Activated naive CD8-positive, alpha-beta T cell treated with anti-CD3 and anti-CD28 coated beads, Interleukin-2, amount 10 ng/mL, durations not matched to agents 7 days and 5 days (primary cell): ENCODE measurements at regions not wholly inside any gene's neighbourhood (a gene's known extent, or its start where the extent isn't known, plus 50 kb on each side); places are given as distances from the start of the nearest gene placed in this dataset.
"Not testable (repeated sequence)": the region's sequence is repeated elsewhere in the genome, so short reads cannot be mapped to it uniquely, and the experiment has no call there.

Experiments
- ATAC-seq: fragments of 150-1000 bp; cut with Tn5 transposase; one replicate; pipeline ENCODE4 v1.10.0; 2021; ENCODE audit warnings: low read depth, moderate library complexity
- POLR2A ChIA-PET: fragments of 350-600 bp; sonication (Branson Sonifier 250); formaldehyde crosslinking; loops from one replicate; lab custom pipeline; 2021; ENCODE audit warnings: antibody characterized with exemption; lab: Charles Lee
- DNase-seq: peaks from one replicate; pipeline ENCODE4 v3.0.0; 2021
- H3K27ac Mint-ChIP-seq: one replicate; pipeline ENCODE4 v1.8.0; 2022; ENCODE audit warnings: mild to moderate bottlenecking, mixed read lengths
- H3K27me3 Mint-ChIP-seq: one replicate; pipeline ENCODE4 v1.8.0; 2022; ENCODE audit warnings: mild to moderate bottlenecking, moderate library complexity, mixed read lengths
- H3K36me3 Mint-ChIP-seq: one replicate; pipeline ENCODE4 v1.8.0; 2021; ENCODE audit warnings: mild to moderate bottlenecking, mixed read lengths
- H3K4me1 Mint-ChIP-seq: one replicate; pipeline ENCODE4 v1.8.0; 2021; ENCODE audit warnings: mixed read lengths
- H3K4me3 Mint-ChIP-seq: one replicate; pipeline ENCODE4 v1.8.0; 2022; ENCODE audit warnings: mild to moderate bottlenecking, moderate library complexity, mixed read lengths
- H3K9me3 Mint-ChIP-seq: one replicate; pipeline ENCODE4 v1.8.0; 2021; ENCODE audit warnings: mixed read lengths

DNA sequence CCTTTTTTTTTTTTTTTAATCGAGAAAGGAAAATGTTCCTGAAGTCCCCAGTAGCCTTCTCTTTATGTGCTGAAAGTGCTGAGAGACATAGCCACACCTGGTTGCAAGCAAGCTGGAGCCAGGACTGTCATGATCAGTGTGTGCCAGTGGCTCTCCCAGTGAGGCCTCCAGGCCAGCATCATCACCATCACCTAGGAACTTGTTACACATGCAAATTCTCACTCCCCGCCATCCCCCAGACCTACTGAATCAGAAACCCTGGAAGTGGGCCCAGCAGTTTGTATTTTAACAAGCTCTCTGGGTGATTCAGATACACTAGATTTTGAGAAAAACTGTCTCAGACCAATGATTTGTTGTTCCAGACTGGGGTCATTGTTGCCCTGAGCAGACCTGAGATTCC, 181.9 kb upstream of the GLRA1 start:
- Mint-ChIP-seq H3K4me3 (no peak overlapping the region), H3K4me1 (no peaks in the 10 kb centered on the region), H3K27me3 (no peaks in the 10 kb centered on the region), H3K9me3 (peaks cover 6% of the 10 kb centered on the region), H3K27ac (no peak overlapping the region), H3K36me3 (no peaks in the 10 kb centered on the region)
- POLR2A ChIA-PET, result no interaction called here
- no peak for DNase-seq
- no peak for ATAC-seq

GRCh38 chr5:152105085-152105484, 180.4 kb upstream of the GLRA1 start:
- DNase-seq (no peak), ATAC-seq (no peak)
- H3K4me3 Mint-ChIP-seq, result no peak overlapping the region
- peaks cover 6% of the 10 kb centered on the region for H3K9me3 Mint-ChIP-seq
- POLR2A ChIA-PET, result no interaction called here
- no peaks in the 10 kb centered on the region for H3K36me3 Mint-ChIP-seq
- H3K27me3 Mint-ChIP-seq, result no peaks in the 10 kb centered on the region
- H3K27ac Mint-ChIP-seq, result no peak overlapping the region
- no peaks in the 10 kb centered on the region for H3K4me1 Mint-ChIP-seq

DNA sequence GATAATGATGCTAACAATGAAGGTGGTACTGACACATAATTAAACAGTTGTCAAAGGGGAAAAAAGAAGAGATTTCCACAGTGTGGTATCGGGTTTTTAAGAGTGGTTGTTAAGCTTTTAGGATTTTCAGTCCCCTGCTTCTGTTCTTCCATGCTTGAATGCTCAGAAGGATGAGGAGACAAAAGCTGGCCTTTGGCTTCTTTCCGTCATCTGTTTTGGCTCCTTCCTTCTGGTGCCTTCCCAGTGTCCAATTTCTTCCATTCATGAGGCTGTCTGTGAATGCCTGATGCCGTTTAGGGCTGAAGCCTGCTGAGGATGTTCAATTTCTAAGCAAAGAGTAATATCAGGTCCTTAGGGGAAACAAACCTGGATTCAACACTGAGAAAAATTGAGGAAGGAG, 179.6 kb upstream of the GLRA1 start:
- ATAC-seq (no peak), DNase-seq (no peak)
- no peaks in the 10 kb centered on the region for H3K36me3 Mint-ChIP-seq
- H3K27me3 Mint-ChIP-seq, result no peaks in the 10 kb centered on the region
- POLR2A ChIA-PET, result no interaction called here
- H3K4me3 Mint-ChIP-seq, result no peak overlapping the region
- no peaks in the 10 kb centered on the region for H3K4me1 Mint-ChIP-seq
- peaks cover 6% of the 10 kb centered on the region for H3K9me3 Mint-ChIP-seq
- no peak overlapping the region for H3K27ac Mint-ChIP-seq

DNA sequence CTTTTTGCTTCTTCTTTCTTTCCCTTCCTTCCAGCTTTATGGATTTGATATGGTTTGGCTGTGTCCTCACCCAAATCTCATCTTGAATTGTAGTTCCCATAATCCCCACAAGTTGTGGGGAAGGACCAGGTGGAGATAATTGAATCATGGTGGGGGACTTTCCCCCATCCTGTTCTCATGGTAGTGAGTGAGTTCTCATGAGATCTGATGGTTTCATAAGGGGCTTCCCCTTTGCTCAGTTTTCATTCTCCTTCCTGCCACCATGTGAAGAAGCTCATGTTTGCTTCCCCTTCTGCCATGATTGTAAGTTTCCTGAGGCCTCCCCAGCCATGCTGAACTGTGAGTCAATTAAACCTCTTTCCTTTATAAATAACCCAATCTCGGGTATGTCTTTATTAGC, 178.3 kb upstream of the GLRA1 start:
- POLR2A ChIA-PET, ATAC-seq, H3K4me1 Mint-ChIP-seq: not testable (repeated sequence)

DNA sequence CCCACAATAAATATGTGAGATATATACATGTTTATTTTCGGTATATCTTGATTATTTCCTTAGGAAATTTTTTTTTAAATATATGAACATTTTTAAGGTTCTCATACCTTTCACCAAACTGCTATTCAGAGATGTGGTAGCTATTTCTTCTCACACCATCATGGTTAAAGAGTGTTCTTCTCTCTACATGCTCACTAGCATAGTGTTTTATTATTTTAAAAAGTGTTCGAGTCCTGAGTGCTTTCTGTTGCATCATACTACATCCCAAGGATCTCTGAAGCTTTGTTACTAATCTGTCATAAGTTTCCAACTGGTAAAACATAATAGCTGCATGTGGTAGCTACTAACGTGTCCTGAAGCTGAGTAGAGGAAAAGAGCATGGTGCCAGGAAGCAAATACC, 177.4 kb upstream of the GLRA1 start:
- Mint-ChIP-seq H3K27ac (no peak overlapping the region), H3K27me3 (no peaks in the 10 kb centered on the region), H3K4me1 (peaks cover 1% of the 10 kb centered on the region), H3K9me3 (peaks cover 6% of the 10 kb centered on the region), H3K36me3 (no peaks in the 10 kb centered on the region), H3K4me3 (no peak overlapping the region)
- DNase-seq (no peak), ATAC-seq (no peak)
- POLR2A ChIA-PET, result no interaction called here

More for the DNA sequence above, 178.3 kb upstream of the GLRA1 start:
- H3K4me3 Mint-ChIP-seq, H3K36me3 Mint-ChIP-seq, H3K27me3 Mint-ChIP-seq, DNase-seq, H3K27ac Mint-ChIP-seq, H3K9me3 Mint-ChIP-seq: not testable (repeated sequence)

DNA sequence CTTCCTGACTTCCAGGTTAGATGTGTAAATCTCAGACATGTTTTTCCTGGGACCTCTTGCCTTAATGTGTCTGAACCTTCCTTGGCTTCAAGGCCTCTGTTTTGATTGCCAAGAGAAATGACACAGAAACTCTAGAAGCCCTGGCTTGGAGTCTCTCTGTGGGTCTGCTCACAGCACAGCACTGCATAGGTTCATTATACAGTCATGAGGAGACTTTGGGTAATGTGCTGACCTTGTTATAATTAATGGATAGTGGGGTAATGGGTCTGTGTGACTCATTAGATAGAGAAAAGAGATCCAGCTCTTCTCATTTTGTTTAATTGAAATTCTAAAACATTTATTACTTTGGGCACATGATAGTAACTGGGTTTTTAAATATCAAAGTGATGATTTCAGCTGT, 175.8 kb upstream of the GLRA1 start:
- no peak for ATAC-seq
- H3K27ac Mint-ChIP-seq, result no peak overlapping the region
- POLR2A ChIA-PET, result no interaction called here
- no peaks in the 10 kb centered on the region for H3K27me3 Mint-ChIP-seq
- no peak for DNase-seq
- H3K9me3 Mint-ChIP-seq, result peaks cover 6% of the 10 kb centered on the region
- H3K4me3 Mint-ChIP-seq, result no peak overlapping the region
- no peaks in the 10 kb centered on the region for H3K36me3 Mint-ChIP-seq
- H3K4me1 Mint-ChIP-seq, result peaks cover 1% of the 10 kb centered on the region

DNA sequence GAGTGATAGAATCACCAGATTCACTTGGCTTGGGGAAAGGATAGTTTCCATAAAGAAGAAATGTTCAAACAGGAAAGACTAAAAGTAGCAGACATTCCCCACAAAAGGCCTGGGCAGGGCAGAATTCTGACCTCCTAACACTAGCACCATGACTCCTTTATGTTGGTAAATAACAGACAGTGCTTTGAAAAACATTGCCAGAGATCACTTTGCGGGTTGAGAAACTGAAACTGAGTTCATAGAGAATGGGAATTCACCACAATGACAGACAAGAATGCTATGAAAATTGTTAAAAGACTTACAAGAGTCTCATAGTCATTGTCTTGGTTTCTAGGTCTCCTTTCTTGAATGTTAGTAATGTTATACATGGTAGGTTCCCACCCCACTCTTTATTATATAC, 172.5 kb upstream of the GLRA1 start:
- H3K36me3 Mint-ChIP-seq, result no peaks in the 10 kb centered on the region
- no peak overlapping the region for H3K27ac Mint-ChIP-seq
- peaks cover 1% of the 10 kb centered on the region for H3K4me1 Mint-ChIP-seq
- no peak overlapping the region for H3K4me3 Mint-ChIP-seq
- no peak for ATAC-seq
- no peaks in the 10 kb centered on the region for H3K27me3 Mint-ChIP-seq
- POLR2A ChIA-PET, result no interaction called here
- DNase-seq, result no peak
- H3K9me3 Mint-ChIP-seq, result peaks cover under 1% of the 10 kb centered on the region

- H3K9me3 Mint-ChIP-seq, result no peaks in the 10 kb centered on the region
- H3K36me3 Mint-ChIP-seq, result no peaks in the 10 kb centered on the region
- no peak for ATAC-seq
- no peaks in the 10 kb centered on the region for H3K27me3 Mint-ChIP-seq
- H3K4me3 Mint-ChIP-seq, result no peak overlapping the region
- POLR2A ChIA-PET, result no interaction called here
- H3K4me1 Mint-ChIP-seq, result peaks cover 1% of the 10 kb centered on the region
- no peak overlapping the region for H3K27ac Mint-ChIP-seq
- DNase-seq, result no peak
Observed at GRCh38 chr5:152094716-152095115, 170.1 kb upstream of the GLRA1 start.

DNA sequence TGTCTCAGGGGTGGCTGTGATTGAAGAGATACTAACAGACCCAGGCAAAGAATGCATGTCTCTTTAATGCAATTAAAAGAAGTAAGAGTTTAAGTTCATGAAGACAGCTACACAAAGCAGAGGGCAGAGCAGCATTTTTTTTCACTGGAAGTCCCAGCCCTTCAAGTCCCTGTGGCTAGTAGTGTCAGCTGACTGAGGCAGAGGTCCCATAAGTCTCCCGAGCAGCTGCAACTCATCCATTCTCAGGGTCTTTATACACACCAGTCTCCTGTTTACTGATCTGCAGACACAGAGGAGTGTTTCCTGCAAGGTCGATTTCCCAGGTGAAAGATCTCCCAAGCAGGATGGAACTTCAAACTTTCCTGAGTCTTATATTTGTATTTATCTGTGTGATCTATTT, 169.4 kb upstream of the GLRA1 start:
- H3K9me3 Mint-ChIP-seq, result no peaks in the 10 kb centered on the region
- no peak for ATAC-seq
- no peak overlapping the region for H3K27ac Mint-ChIP-seq
- H3K4me3 Mint-ChIP-seq, result no peak overlapping the region
- H3K4me1 Mint-ChIP-seq, result peaks cover 1% of the 10 kb centered on the region
- no peak for DNase-seq
- H3K27me3 Mint-ChIP-seq, result no peaks in the 10 kb centered on the region
- no peaks in the 10 kb centered on the region for H3K36me3 Mint-ChIP-seq
- POLR2A ChIA-PET, result no interaction called here

DNA sequence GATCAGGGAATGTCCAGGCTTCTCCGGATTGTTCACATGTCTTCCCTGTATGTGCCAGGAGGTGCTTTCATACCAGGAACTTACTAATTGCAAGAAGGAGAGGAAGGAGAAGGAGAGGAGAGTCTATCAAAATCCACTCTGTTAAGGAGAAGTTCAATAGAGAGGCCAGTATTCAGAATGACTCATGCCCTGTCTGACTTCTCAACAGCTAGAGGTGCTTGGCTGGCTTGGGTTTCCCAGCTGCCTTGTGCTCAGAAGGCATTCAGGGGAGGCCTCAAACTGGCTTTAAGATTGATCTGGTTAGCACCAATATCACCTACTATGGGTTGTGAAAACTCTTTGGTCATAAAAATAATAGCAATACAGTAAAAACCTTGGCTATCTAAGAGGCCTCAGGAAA, 167.9 kb upstream of the GLRA1 start:
- no peaks in the 10 kb centered on the region for H3K9me3 Mint-ChIP-seq
- no peaks in the 10 kb centered on the region for H3K36me3 Mint-ChIP-seq
- no peak for DNase-seq
- H3K4me3 Mint-ChIP-seq, result no peak overlapping the region
- H3K27ac Mint-ChIP-seq, result no peak overlapping the region
- no peak for ATAC-seq
- H3K27me3 Mint-ChIP-seq, result no peaks in the 10 kb centered on the region
- peaks cover 1% of the 10 kb centered on the region for H3K4me1 Mint-ChIP-seq
- POLR2A ChIA-PET, result no interaction called here

GRCh38 chr5:152089644-152090043, 165.0 kb upstream of the GLRA1 start:
- DNase-seq, result no peak
- Mint-ChIP-seq H3K9me3 (no peaks in the 10 kb centered on the region), H3K4me1 (no peaks in the 10 kb centered on the region), H3K4me3 (no peak overlapping the region), H3K36me3 (no peaks in the 10 kb centered on the region), H3K27me3 (no peaks in the 10 kb centered on the region), H3K27ac (no peak overlapping the region)
- POLR2A ChIA-PET, result no interaction called here
- ATAC-seq, result no peak

DNA sequence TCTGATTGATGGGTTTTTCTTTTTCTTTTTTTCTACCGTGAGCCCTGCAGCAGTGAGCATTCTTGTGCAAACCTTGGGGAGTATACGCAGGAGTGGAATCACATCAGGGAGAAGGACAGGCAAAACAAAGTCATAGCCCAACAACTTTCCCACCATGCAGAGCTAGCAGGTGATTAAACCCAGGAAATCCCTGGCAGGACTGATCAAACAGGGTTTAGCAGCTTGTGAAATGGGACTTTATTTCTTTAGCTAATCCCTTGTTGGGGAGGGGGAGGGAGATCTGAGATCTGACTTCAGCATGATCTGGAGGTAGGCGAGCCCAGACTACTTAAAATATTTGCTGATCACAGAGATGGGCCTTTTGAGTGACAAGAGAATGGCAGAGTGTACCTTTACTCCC, 162.0 kb upstream of the GLRA1 start:
- POLR2A ChIA-PET, result no interaction called here
- Mint-ChIP-seq H3K27me3 (no peaks in the 10 kb centered on the region), H3K27ac (no peak overlapping the region), H3K4me3 (no peak overlapping the region), H3K4me1 (no peaks in the 10 kb centered on the region), H3K36me3 (no peaks in the 10 kb centered on the region), H3K9me3 (no peaks in the 10 kb centered on the region)
- no peak for DNase-seq
- no peak for ATAC-seq

GRCh38 chr5:152084476-152084875, 159.8 kb upstream of the GLRA1 start:
- POLR2A ChIA-PET, result no interaction called here
- DNase-seq (no peak), ATAC-seq (no peak)
- H3K36me3 Mint-ChIP-seq, result no peaks in the 10 kb centered on the region
- H3K27me3 Mint-ChIP-seq, result no peaks in the 10 kb centered on the region
- H3K27ac Mint-ChIP-seq, result no peak overlapping the region
- H3K4me3 Mint-ChIP-seq, result no peak overlapping the region
- H3K9me3 Mint-ChIP-seq, result no peaks in the 10 kb centered on the region
- no peaks in the 10 kb centered on the region for H3K4me1 Mint-ChIP-seq

GRCh38 chr5:152083231-152083630, 158.6 kb upstream of the GLRA1 start:
- Mint-ChIP-seq H3K4me1 (no peaks in the 10 kb centered on the region), H3K36me3 (no peaks in the 10 kb centered on the region), H3K4me3 (no peak overlapping the region), H3K27ac (no peak overlapping the region), H3K9me3 (no peaks in the 10 kb centered on the region), H3K27me3 (no peaks in the 10 kb centered on the region)
- POLR2A ChIA-PET, result no interaction called here
- no peak for DNase-seq
- ATAC-seq, result no peak

DNA sequence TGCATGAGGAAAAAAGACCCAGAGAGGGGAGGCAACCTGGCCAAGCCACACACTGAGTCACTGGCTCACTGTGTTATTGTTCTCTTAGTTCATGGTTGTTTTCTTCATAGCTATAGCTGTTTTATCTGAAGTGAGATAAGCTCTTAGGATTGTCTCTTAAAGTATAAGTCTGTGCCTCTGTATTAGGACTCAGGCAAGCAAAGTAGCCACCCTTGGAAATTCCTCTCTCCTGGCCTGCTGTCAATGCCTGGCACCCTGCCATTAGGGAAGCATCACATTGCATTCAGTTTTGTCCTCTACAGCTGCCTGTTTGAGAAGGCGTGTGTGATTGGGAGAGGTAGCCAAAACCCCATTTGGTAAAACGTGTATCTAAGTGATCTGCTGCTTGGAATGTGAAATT, 147.4 kb upstream of the GLRA1 start:
- Mint-ChIP-seq H3K9me3 (peaks cover 1% of the 10 kb centered on the region), H3K27me3 (no peaks in the 10 kb centered on the region), H3K36me3 (no peaks in the 10 kb centered on the region), H3K27ac (no peak overlapping the region), H3K4me1 (no peaks in the 10 kb centered on the region), H3K4me3 (no peak overlapping the region)
- ATAC-seq (no peak), DNase-seq (no peak)
- POLR2A ChIA-PET, result no interaction called here
